Jurkat, Clone E6-1 (cell line): ENCODE measurements at regions not wholly inside any gene's neighbourhood (a gene's known extent, or its start where the extent isn't known, plus 50 kb on each side); places are given as distances from the start of the nearest gene placed in this dataset.
"Not testable (repeated sequence)": the region's sequence is repeated elsewhere in the genome, so short reads cannot be mapped to it uniquely, and the experiment has no call there.

Source experiments
- DNase-seq: peaks from one replicate; pipeline ENCODE4 v3.0.0-alpha.2; 2011; ENCODE audit warnings: low read depth, low spot score
- H3K4me3 ChIP-seq: 2 replicates; pipeline ENCODE4 v1.5.1; 2011; ENCODE audit warnings: mild to moderate bottlenecking, low read length, control low read depth, moderate library complexity

GRCh38 chr2:33690686-33691085 is 91.6 kb upstream of the FAM98A start:
- not testable (repeated sequence) for DNase-seq, H3K4me3 ChIP-seq

GRCh38 chr2:33681364-33681757 is 82.3 kb upstream of the FAM98A start:
- no peak for DNase-seq
- H3K4me3 ChIP-seq: no peak overlapping the region

GRCh38 chr2:33680644-33681363 is 81.7 kb upstream of the FAM98A start:
- no peak overlapping the region for H3K4me3 ChIP-seq
- no peak for DNase-seq

- DNase-seq: no peak
- H3K4me3 ChIP-seq: no peak overlapping the region
Observed at GRCh38 chr2:33678436-33678835, 79.3 kb upstream of the FAM98A start.

GRCh38 chr2:33673937-33674336 is 74.8 kb upstream of the FAM98A start:
- DNase-seq: no peak
- H3K4me3 ChIP-seq: no peak overlapping the region

GRCh38 chr2:33672896-33673295 is 73.8 kb upstream of the FAM98A start:
- no peak for DNase-seq
- no peak overlapping the region for H3K4me3 ChIP-seq

DNA sequence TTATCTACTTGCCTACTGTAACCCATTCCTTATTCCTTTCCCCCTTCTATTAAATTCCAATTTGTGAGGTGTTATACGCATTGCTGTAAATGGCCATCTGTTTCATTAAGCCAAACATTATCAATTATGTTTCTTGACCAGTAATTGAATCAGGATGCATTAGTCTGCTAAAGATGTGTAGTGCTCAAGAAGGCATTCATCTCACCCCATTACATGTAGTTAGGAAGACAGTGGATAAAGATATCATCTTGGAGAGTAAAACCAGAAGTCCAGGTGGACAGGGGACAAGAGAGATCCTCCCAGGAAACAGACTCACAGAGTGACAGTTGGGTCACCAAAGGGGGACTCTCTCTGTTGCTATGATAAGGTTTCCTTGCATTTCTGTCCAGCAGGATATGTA is 73.3 kb upstream of the FAM98A start:
- DNase-seq: no peak
- H3K4me3 ChIP-seq: no peak overlapping the region

GRCh38 chr2:33671198-33671597 is 72.1 kb upstream of the FAM98A start:
- DNase-seq: no peak
- H3K4me3 ChIP-seq: no peak overlapping the region

DNA sequence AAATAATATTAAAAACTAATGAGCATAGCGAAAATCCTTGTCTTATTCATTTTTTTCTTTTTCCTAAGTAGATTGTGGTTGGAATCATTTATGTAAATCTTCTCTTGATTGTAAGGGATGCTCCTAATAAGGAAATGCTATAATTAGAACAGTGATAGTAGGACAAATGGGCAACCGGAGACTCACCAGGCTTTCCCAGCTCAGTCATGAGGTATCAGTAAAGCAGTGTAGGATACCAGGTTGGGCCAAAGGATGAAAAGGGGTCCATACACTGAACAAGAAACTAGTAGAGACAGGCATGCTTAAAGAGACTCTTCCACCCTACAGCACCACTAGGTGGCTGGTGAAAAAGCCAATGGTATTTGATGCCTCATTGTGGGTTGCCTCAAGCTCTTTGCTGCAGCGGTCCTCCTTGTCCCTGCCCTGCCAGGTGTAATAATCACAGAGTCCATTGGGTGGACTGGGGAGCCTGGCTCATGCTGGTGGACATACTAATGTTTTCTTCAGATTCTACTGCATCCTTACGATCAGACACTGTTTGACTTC is 71.4 kb upstream of the FAM98A start:
- no peak for DNase-seq
- no peak overlapping the region for H3K4me3 ChIP-seq

- DNase-seq: no peak
- no peak overlapping the region for H3K4me3 ChIP-seq
Observed at GRCh38 chr2:33666879-33667278, 67.8 kb upstream of the FAM98A start.

DNA sequence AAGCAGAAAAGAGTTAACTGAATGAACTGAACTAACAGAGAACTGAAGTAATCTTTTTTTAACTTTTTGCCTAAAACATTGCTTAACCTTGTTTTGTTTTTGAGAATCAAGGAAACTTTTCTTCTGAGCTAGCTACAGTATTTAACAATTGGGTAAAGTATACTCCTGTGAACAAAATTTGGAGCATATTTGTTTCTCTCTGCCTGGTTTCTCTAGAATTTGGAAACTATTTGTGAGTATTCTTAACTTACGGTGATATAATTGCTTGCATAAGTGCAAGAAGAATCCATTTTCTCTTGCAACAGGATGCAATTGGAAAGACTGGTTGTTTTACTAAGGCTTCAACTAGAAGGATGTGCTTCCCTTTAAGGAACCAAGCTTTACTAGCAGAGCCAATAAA is 65.9 kb upstream of the FAM98A start:
- H3K4me3 ChIP-seq: no peak overlapping the region

GRCh38 chr2:33660416-33661123 is 61.5 kb upstream of the FAM98A start:
- no peak for DNase-seq
- no peak overlapping the region for H3K4me3 ChIP-seq

More for the DNA sequence above, 65.9 kb upstream of the FAM98A start:
- DNase-seq: no peak

DNA sequence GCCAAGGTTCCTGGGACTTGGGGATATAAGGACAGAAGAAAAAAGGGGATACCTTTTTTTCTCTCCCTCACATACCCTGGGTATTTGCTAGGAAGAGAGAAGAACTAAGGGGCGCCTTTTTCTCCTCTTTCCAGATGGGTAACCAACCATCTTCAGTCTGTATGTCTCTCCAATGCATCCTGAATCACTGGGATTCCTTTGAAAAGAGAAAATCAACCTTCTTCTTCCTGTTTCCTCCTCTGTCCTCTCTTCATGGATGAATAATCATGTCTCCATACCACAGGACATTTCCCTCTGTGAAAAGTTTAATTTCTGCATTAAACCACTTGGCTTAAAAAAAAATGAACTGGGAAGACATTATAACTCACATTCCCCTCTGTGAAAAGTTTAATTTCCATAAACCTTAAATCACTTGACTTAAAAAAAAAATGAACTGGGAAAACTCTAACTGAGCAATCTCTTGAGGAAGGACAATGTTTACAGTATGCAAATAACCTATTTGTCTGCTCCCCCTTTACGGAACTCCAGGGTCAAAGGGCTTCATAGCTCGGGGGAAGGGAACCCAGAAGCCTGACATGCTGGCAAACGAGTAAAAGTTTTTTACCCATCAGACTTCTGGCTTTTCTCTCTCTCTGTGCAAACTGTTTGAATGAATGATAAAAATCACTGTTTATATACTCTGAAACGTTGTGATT is 56.7 kb upstream of the FAM98A start:
- H3K4me3 ChIP-seq: no peak overlapping the region
- DNase-seq: no peak

GRCh38 chr2:33652830-33653229 is 53.7 kb upstream of the FAM98A start:
- DNase-seq: no peak
- H3K4me3 ChIP-seq: no peak overlapping the region

GRCh38 chr2:33650171-33650570 is 51.1 kb upstream of the FAM98A start:
- no peak for DNase-seq

More at GRCh38 chr2:33650171-33650570, 51.1 kb upstream of the FAM98A start:
- no peak overlapping the region for H3K4me3 ChIP-seq
